ENCODE measurements at regions not wholly inside any gene's neighbourhood (a gene's known extent, or its start where the extent isn't known, plus 50 kb on each side); places are given as distances from the start of the nearest gene placed in this dataset.
A peak's percentile ranks its signal among the peaks of the same experiment; 100 is the strongest.
"Not testable (repeated sequence)": the region's sequence is repeated elsewhere in the genome, so short reads cannot be mapped to it uniquely, and the experiment has no call there.

- no peaks in the 10 kb centered on the region for H3K27me3 ChIP-seq (replicated peaks; ENCODE audit: control insufficient read depth, insufficient read depth, low read length)
- H3K36me3 ChIP-seq (ENCODE audit: control insufficient read depth, insufficient read depth, low read length, severe bottlenecking) = no peaks in the 10 kb centered on the region
- H3K4me1 ChIP-seq (ENCODE audit: control insufficient read depth, insufficient read depth, low read length) = peaks cover 29% of the 10 kb centered on the region
- DNase-seq (ENCODE audit: low read depth) = no peak
- no peak overlapping the region for H3K9ac ChIP-seq (ENCODE audit: low read length)
- no peaks in the 10 kb centered on the region for H3K9me3 ChIP-seq (ENCODE audit: control insufficient read depth, low read length)
- H3K4me3 ChIP-seq (ENCODE audit: low read length) = no peak overlapping the region
Measured at GRCh38 chr5:36390640-36391039, 88.9 kb upstream of the RANBP3L start.

- DNase-seq (ENCODE audit: low read depth) = no peak
- H3K36me3 ChIP-seq (ENCODE audit: control insufficient read depth, insufficient read depth, low read length, severe bottlenecking) = no peaks in the 10 kb centered on the region
- no peaks in the 10 kb centered on the region for H3K27me3 ChIP-seq (replicated peaks; ENCODE audit: control insufficient read depth, insufficient read depth, low read length)
- no peak overlapping the region for H3K4me3 ChIP-seq (ENCODE audit: low read length)
- H3K4me1 ChIP-seq (ENCODE audit: control insufficient read depth, insufficient read depth, low read length) = peaks cover 32% of the 10 kb centered on the region
- no peaks in the 10 kb centered on the region for H3K9me3 ChIP-seq (ENCODE audit: control insufficient read depth, low read length)
- H3K9ac ChIP-seq (ENCODE audit: low read length) = no peak overlapping the region
Measured at GRCh38 chr5:36392186-36392585, 90.5 kb upstream of the RANBP3L start.

- Histone ChIP-seq H3K9ac (ENCODE audit: low read length) (no peak overlapping the region), H3K4me1 (ENCODE audit: control insufficient read depth, insufficient read depth, low read length) (peaks cover 35% of the 10 kb centered on the region), H3K36me3 (ENCODE audit: control insufficient read depth, insufficient read depth, low read length, severe bottlenecking) (no peaks in the 10 kb centered on the region), H3K9me3 (ENCODE audit: control insufficient read depth, low read length) (no peaks in the 10 kb centered on the region), H3K4me3 (ENCODE audit: low read length) (no peak overlapping the region), H3K27me3 (replicated peaks; ENCODE audit: control insufficient read depth, insufficient read depth, low read length) (no peaks in the 10 kb centered on the region)
- DNase-seq (ENCODE audit: low read depth) = peak; percentile 88
Measured at GRCh38 chr5:36392818-36393217, 91.1 kb upstream of the RANBP3L start.

- DNase-seq (ENCODE audit: low read depth) = no peak
- Histone ChIP-seq H3K9ac (ENCODE audit: low read length) (no peak overlapping the region), H3K4me3 (ENCODE audit: low read length) (no peak overlapping the region), H3K27me3 (replicated peaks; ENCODE audit: control insufficient read depth, insufficient read depth, low read length) (no peaks in the 10 kb centered on the region), H3K9me3 (ENCODE audit: control insufficient read depth, low read length) (no peaks in the 10 kb centered on the region), H3K4me1 (ENCODE audit: control insufficient read depth, insufficient read depth, low read length) (peaks cover 35% of the 10 kb centered on the region), H3K36me3 (ENCODE audit: control insufficient read depth, insufficient read depth, low read length, severe bottlenecking) (no peaks in the 10 kb centered on the region)
Measured at GRCh38 chr5:36393656-36394428, 92.1 kb upstream of the RANBP3L start.

- H3K4me1 ChIP-seq (ENCODE audit: control insufficient read depth, insufficient read depth, low read length) = peaks cover 27% of the 10 kb centered on the region
- H3K36me3 ChIP-seq (ENCODE audit: control insufficient read depth, insufficient read depth, low read length, severe bottlenecking) = no peaks in the 10 kb centered on the region
- no peak overlapping the region for H3K9ac ChIP-seq (ENCODE audit: low read length)
- no peaks in the 10 kb centered on the region for H3K9me3 ChIP-seq (ENCODE audit: control insufficient read depth, low read length)
- no peak overlapping the region for H3K4me3 ChIP-seq (ENCODE audit: low read length)
- no peaks in the 10 kb centered on the region for H3K27me3 ChIP-seq (replicated peaks; ENCODE audit: control insufficient read depth, insufficient read depth, low read length)
- no peak for DNase-seq (ENCODE audit: low read depth)
Measured at GRCh38 chr5:36395260-36395659, 93.6 kb upstream of the RANBP3L start.

- not testable (repeated sequence) for H3K9ac ChIP-seq (ENCODE audit: low read length); H3K27me3 ChIP-seq (replicated peaks; ENCODE audit: control insufficient read depth, insufficient read depth, low read length); DNase-seq (ENCODE audit: low read depth); H3K4me3 ChIP-seq (ENCODE audit: low read length); H3K36me3 ChIP-seq (ENCODE audit: control insufficient read depth, insufficient read depth, low read length, severe bottlenecking); H3K9me3 ChIP-seq (ENCODE audit: control insufficient read depth, low read length)
- H3K4me1 ChIP-seq (ENCODE audit: control insufficient read depth, insufficient read depth, low read length) = peaks cover 27% of the 10 kb centered on the region
Measured at GRCh38 chr5:36395947-36396346, 94.2 kb upstream of the RANBP3L start.

GRCh38 chr5:36396640-36397039, 94.9 kb upstream of the RANBP3L start:
- Histone ChIP-seq H3K36me3 (ENCODE audit: control insufficient read depth, insufficient read depth, low read length, severe bottlenecking) (no peaks in the 10 kb centered on the region), H3K27me3 (replicated peaks; ENCODE audit: control insufficient read depth, insufficient read depth, low read length) (no peaks in the 10 kb centered on the region), H3K4me1 (ENCODE audit: control insufficient read depth, insufficient read depth, low read length) (peaks cover 27% of the 10 kb centered on the region), H3K9ac (ENCODE audit: low read length) (no peak overlapping the region), H3K4me3 (ENCODE audit: low read length) (no peak overlapping the region), H3K9me3 (ENCODE audit: control insufficient read depth, low read length) (no peaks in the 10 kb centered on the region)
- DNase-seq (ENCODE audit: low read depth) = no peak

- H3K9ac ChIP-seq (ENCODE audit: low read length) = peak overlapping the region; percentile 40
- no peaks in the 10 kb centered on the region for H3K27me3 ChIP-seq (replicated peaks; ENCODE audit: control insufficient read depth, insufficient read depth, low read length)
- peak; percentile 56 for DNase-seq (ENCODE audit: low read depth)
- no peaks in the 10 kb centered on the region for H3K9me3 ChIP-seq (ENCODE audit: control insufficient read depth, low read length)
- no peaks in the 10 kb centered on the region for H3K36me3 ChIP-seq (ENCODE audit: control insufficient read depth, insufficient read depth, low read length, severe bottlenecking)
- peaks cover 23% of the 10 kb centered on the region for H3K4me1 ChIP-seq (ENCODE audit: control insufficient read depth, insufficient read depth, low read length)
- H3K4me3 ChIP-seq (ENCODE audit: low read length) = no peak overlapping the region
Measured at GRCh38 chr5:36397901-36398536, 96.3 kb upstream of the RANBP3L start.

GRCh38 chr5:36402512-36402906, 100.8 kb upstream of the RANBP3L start:
- peaks cover 34% of the 10 kb centered on the region for H3K4me1 ChIP-seq (ENCODE audit: control insufficient read depth, insufficient read depth, low read length)
- no peak for DNase-seq (ENCODE audit: low read depth)
- no peaks in the 10 kb centered on the region for H3K9me3 ChIP-seq (ENCODE audit: control insufficient read depth, low read length)
- no peak overlapping the region for H3K9ac ChIP-seq (ENCODE audit: low read length)
- H3K36me3 ChIP-seq (ENCODE audit: control insufficient read depth, insufficient read depth, low read length, severe bottlenecking) = no peaks in the 10 kb centered on the region
- no peaks in the 10 kb centered on the region for H3K27me3 ChIP-seq (replicated peaks; ENCODE audit: control insufficient read depth, insufficient read depth, low read length)
- H3K4me3 ChIP-seq (ENCODE audit: low read length) = no peak overlapping the region

GRCh38 chr5:36403632-36404311, 102.1 kb upstream of the RANBP3L start:
- no peaks in the 10 kb centered on the region for H3K36me3 ChIP-seq (ENCODE audit: control insufficient read depth, insufficient read depth, low read length, severe bottlenecking)
- H3K9ac ChIP-seq (ENCODE audit: low read length) = peak overlapping the region; percentile 45
- peak; percentile 77 for DNase-seq (ENCODE audit: low read depth)

GRCh38 chr5:36406023-36406422, 104.3 kb upstream of the RANBP3L start:
- no peaks in the 10 kb centered on the region for H3K9me3 ChIP-seq (ENCODE audit: control insufficient read depth, low read length)
- H3K36me3 ChIP-seq (ENCODE audit: control insufficient read depth, insufficient read depth, low read length, severe bottlenecking) = no peaks in the 10 kb centered on the region
- peaks cover 31% of the 10 kb centered on the region for H3K4me1 ChIP-seq (ENCODE audit: control insufficient read depth, insufficient read depth, low read length)
- H3K27me3 ChIP-seq (replicated peaks; ENCODE audit: control insufficient read depth, insufficient read depth, low read length) = no peaks in the 10 kb centered on the region
- H3K9ac ChIP-seq (ENCODE audit: low read length) = no peak overlapping the region
- no peak overlapping the region for H3K4me3 ChIP-seq (ENCODE audit: low read length)
- no peak for DNase-seq (ENCODE audit: low read depth)

More at GRCh38 chr5:36403632-36404311, 102.1 kb upstream of the RANBP3L start:
- Histone ChIP-seq H3K27me3 (replicated peaks; ENCODE audit: control insufficient read depth, insufficient read depth, low read length) (no peaks in the 10 kb centered on the region), H3K4me3 (ENCODE audit: low read length) (peak overlapping the region; percentile 69), H3K4me1 (ENCODE audit: control insufficient read depth, insufficient read depth, low read length) (peaks cover 31% of the 10 kb centered on the region), H3K9me3 (ENCODE audit: control insufficient read depth, low read length) (no peaks in the 10 kb centered on the region)
